Gastroesophageal sphincter (tissue), 3 donors: ENCODE measurements at regions not wholly inside any gene's neighbourhood (a gene's known extent, or its start where the extent isn't known, plus 50 kb on each side); places are given as distances from the start of the nearest gene placed in this dataset.

Source experiments
- CTCF ChIP-seq, 4 experiments: fragments of 200-600 bp in 2 of 4; fragments of 450-650 bp in 2 of 4; sonication (generic) in 1 of 4; IDR thresholded peaks; one replicate each; pipeline ENCODE4 v1.5.1; 2017 to 2019; ENCODE audit warnings: antibody characterized with exemption in 4 of 4, mild to moderate bottlenecking in 2 of 4, moderate library complexity in 2 of 4
- EP300 ChIP-seq: sonication (generic); formaldehyde crosslinking; IDR thresholded peaks from one replicate; pipeline ENCODE4 v1.6.1; 2017; ENCODE audit warnings: antibody characterized with exemption, mild to moderate bottlenecking
- POLR2A ChIP-seq, 2 donors: fragments of 450-650 bp; IDR thresholded peaks; one replicate each; pipeline ENCODE4 v1.6.1; 2017; ENCODE audit warnings: antibody characterized with exemption in 2 of 2, mild to moderate bottlenecking in 2 of 2, moderate library complexity in 1 of 2
- POLR2AphosphoS5 ChIP-seq: sonication (generic); formaldehyde crosslinking; IDR thresholded peaks from one replicate; pipeline ENCODE4 v1.6.1; 2017; ENCODE audit warnings: antibody characterized with exemption

DNA sequence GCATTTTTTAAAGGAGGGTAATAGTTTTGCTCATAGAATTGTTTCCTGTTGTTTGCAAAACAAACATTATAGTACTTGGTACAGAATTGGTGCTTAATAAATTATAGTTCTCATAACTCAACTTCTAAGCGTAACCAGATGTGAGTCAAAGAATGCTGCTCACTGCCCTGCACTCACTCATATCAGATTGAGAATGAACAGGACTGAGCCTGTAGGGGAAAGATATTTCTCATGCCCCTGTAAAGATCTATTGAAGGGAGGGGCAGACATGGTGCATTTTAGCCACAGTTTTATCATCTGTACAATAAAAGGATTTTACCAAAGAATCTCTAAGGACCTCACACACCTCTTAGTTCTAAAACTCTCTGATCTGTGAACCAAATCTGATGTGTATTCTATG lies 358.5 kb downstream of the SEC16B start:
- TF ChIP-seq CTCF (IDR thresholded peaks at IDR 0.05) (no peak), POLR2A (IDR thresholded peaks at IDR 0.05) (no peak), POLR2AphosphoS5 (no peak), EP300 (no peak)
